OCI-LY3 (cell line): ENCODE measurements at regions not wholly inside any gene's neighbourhood (a gene's known extent, or its start where the extent isn't known, plus 50 kb on each side); places are given as distances from the start of the nearest gene placed in this dataset.

ENCODE experiments used
- EZH2phosphoT487 ChIP-seq: fragments of 200-600 bp; shearing (Covaris generic); IDR thresholded peaks from 2 replicates; pipeline ENCODE4 v1.6.1; 2018; ENCODE audit warnings: antibody characterized with exemption, mixed run types, low read depth
- TF ChIP-seq, protein P1 (sequence below): fragments of 200-600, 300-600 bp; sonication (generic); IDR thresholded peaks from 2 replicates; pipeline ENCODE4 v1.5.1; 2014; ENCODE audit warnings: antibody characterized with exemption, low read length, low read depth

DNA sequence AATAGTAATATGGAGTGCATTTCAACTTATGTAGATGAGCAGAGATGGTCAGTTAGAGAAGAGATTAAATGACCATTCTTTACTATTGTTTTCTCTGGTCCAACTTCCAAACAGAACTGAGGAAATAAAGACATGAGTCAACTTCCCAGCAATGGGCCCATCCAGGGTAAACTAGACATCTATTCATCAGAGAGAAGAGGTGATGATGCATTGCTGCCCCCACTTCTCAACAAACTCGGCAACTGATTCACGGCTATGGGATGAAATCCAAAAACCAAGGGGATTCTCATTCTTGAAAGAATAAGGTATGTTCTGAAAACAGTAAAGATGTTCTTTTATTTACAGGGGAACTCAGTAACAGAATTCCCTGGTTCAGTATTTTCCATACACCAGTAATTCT, 190.7 kb downstream of the RDH14 start:
- TF ChIP-seq, protein P1, sequence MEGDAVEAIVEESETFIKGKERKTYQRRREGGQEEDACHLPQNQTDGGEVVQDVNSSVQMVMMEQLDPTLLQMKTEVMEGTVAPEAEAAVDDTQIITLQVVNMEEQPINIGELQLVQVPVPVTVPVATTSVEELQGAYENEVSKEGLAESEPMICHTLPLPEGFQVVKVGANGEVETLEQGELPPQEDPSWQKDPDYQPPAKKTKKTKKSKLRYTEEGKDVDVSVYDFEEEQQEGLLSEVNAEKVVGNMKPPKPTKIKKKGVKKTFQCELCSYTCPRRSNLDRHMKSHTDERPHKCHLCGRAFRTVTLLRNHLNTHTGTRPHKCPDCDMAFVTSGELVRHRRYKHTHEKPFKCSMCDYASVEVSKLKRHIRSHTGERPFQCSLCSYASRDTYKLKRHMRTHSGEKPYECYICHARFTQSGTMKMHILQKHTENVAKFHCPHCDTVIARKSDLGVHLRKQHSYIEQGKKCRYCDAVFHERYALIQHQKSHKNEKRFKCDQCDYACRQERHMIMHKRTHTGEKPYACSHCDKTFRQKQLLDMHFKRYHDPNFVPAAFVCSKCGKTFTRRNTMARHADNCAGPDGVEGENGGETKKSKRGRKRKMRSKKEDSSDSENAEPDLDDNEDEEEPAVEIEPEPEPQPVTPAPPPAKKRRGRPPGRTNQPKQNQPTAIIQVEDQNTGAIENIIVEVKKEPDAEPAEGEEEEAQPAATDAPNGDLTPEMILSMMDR, result no peak
- TF ChIP-seq EZH2phosphoT487, result no peak
